ENCODE measurements at regions not wholly inside any gene's neighbourhood (a gene's known extent, or its start where the extent isn't known, plus 50 kb on each side); places are given as distances from the start of the nearest gene placed in this dataset.

- TF ChIP-seq, protein P1, sequence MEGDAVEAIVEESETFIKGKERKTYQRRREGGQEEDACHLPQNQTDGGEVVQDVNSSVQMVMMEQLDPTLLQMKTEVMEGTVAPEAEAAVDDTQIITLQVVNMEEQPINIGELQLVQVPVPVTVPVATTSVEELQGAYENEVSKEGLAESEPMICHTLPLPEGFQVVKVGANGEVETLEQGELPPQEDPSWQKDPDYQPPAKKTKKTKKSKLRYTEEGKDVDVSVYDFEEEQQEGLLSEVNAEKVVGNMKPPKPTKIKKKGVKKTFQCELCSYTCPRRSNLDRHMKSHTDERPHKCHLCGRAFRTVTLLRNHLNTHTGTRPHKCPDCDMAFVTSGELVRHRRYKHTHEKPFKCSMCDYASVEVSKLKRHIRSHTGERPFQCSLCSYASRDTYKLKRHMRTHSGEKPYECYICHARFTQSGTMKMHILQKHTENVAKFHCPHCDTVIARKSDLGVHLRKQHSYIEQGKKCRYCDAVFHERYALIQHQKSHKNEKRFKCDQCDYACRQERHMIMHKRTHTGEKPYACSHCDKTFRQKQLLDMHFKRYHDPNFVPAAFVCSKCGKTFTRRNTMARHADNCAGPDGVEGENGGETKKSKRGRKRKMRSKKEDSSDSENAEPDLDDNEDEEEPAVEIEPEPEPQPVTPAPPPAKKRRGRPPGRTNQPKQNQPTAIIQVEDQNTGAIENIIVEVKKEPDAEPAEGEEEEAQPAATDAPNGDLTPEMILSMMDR (IDR thresholded peaks at IDR 0.05): no peak
- TF ChIP-seq POLR2A (IDR thresholded peaks at IDR 0.05) (no peak), POLR2AphosphoS5 (IDR thresholded peaks at IDR 0.05; ENCODE audit: insufficient read depth in 1 of 2, low read depth in 1 of 2) (no peak)
These were observed 335.3 kb upstream of the ZNF507 start for GRCh38 chr19:32010071-32010470.
